PC-3 (cell line): ENCODE measurements at regions not wholly inside any gene's neighbourhood (a gene's known extent, or its start where the extent isn't known, plus 50 kb on each side); places are given as distances from the start of the nearest gene placed in this dataset.

Experiments
- ATAC-seq: fragments of 200-7000 bp; cut with Tn5 transposase; 2 replicates; pipeline ENCODE4 v1.9.1; 2020; ENCODE audit warnings: mild to moderate bottlenecking, moderate library complexity
- BruUV-seq: library from RNA; stranded (reverse); fragments of 400-500 nt; replicated peaks from 2 replicates; lab custom pipeline; 2021; lab: Mats Ljungman, UMichigan
- CTCF ChIA-PET: fragments of 300-600 bp; sonication (Branson Sonifier 250); formaldehyde crosslinking; loops from one replicate; lab custom pipeline; 2022; ENCODE audit warnings: antibody characterized with exemption; lab: Charles Lee
- POLR2A ChIA-PET: fragments of 300-600 bp; sonication (Branson Sonifier 250); formaldehyde crosslinking; loops from one replicate; lab custom pipeline; 2022; ENCODE audit warnings: antibody characterized with exemption; ENCODE audit not compliant: unreplicated experiment; lab: Charles Lee
- DNase-seq: peaks from one replicate; pipeline ENCODE4 v3.0.0-alpha.2; 2015
- H2AFZ ChIP-seq: fragments of 300-600 bp; sonication (generic); 2 replicates; pipeline ENCODE4 v1.6.0; 2016; ENCODE audit warnings: antibody characterized with exemption, low read length
- H3F3A ChIP-seq: fragments of 300-600 bp; sonication (generic); one replicate; pipeline ENCODE4 v1.6.0; 2017; ENCODE audit warnings: antibody characterized with exemption, low read length, control low read depth, mild to moderate bottlenecking; ENCODE audit not compliant: unreplicated experiment
- H3K27ac ChIP-seq: fragments of 300-600 bp; sonication (generic); 2 replicates; pipeline ENCODE4 v1.5.1; 2016; ENCODE audit warnings: mild to moderate bottlenecking, low read length
- H3K27me3 ChIP-seq: fragments of 300-600 bp; sonication (generic); 2 replicates; pipeline ENCODE4 v1.6.1; 2016; ENCODE audit warnings: low read length, mixed read lengths
- H3K36me3 ChIP-seq: fragments of 300-600 bp; sonication (generic); 2 replicates; pipeline ENCODE4 v1.6.1; 2016; ENCODE audit warnings: low read depth, mixed run types, low read length, mixed read lengths
- H3K4me1 ChIP-seq: fragments of 300-600 bp; sonication (generic); 2 replicates; pipeline ENCODE4 v1.5.1; 2016; ENCODE audit warnings: low read length; ENCODE audit not compliant: insufficient read depth
- H3K4me2 ChIP-seq: fragments of 300-600 bp; sonication (generic); 2 replicates; pipeline ENCODE4 v1.6.0; 2016; ENCODE audit warnings: low read length
- H3K4me3 ChIP-seq: fragments of 300-600 bp; sonication (generic); 2 replicates; pipeline ENCODE4 v1.5.1; 2016; ENCODE audit warnings: mild to moderate bottlenecking, low read length, mixed read lengths
- H3K79me2 ChIP-seq: fragments of 300-600 bp; sonication (generic); 2 replicates; pipeline ENCODE4 v1.6.1; 2017; ENCODE audit warnings: low read length, mixed read lengths
- H3K9ac ChIP-seq: fragments of 300-600 bp; sonication (generic); 2 replicates; pipeline ENCODE4 v1.6.0; 2016; ENCODE audit warnings: mild to moderate bottlenecking, low read length
- H3K9me2 ChIP-seq: fragments of 300-600 bp; sonication (generic); replicated peaks from 2 replicates; pipeline ENCODE4 v1.6.1; 2016; ENCODE audit warnings: mixed run types, low read length, mixed read lengths
- H3K9me3 ChIP-seq: fragments of 300-600 bp; sonication (generic); 2 replicates; pipeline ENCODE4 v1.6.1; 2016; ENCODE audit warnings: low read length, mixed read lengths
- H4K20me1 ChIP-seq: fragments of 300-600 bp; sonication (generic); 2 replicates; pipeline ENCODE4 v1.6.1; 2016; ENCODE audit warnings: low read length, mixed read lengths
- EZH2 ChIP-seq: fragments of 300-600 bp; sonication (generic); IDR thresholded peaks from one replicate; pipeline ENCODE4 v1.6.1; 2017; ENCODE audit warnings: antibody characterized with exemption, mild to moderate bottlenecking, low read length; ENCODE audit not compliant: unreplicated experiment
- EZH2phosphoT487 ChIP-seq: fragments of 300-600 bp; sonication (generic); IDR thresholded peaks from 2 replicates; pipeline ENCODE4 v1.6.1; 2018; ENCODE audit warnings: mild to moderate bottlenecking, antibody characterized with exemption, low read length, borderline replicate concordance
- intact Hi-C: fragments of 100-400 bp; cut with micrococcal nuclease; formaldehyde crosslinking; loops from 2 replicates; pipeline ENCODE4 v1.9.0; 2023
- TF ChIP-seq, protein P1 (sequence below): fragments of 300-600 bp; sonication (generic); conservative IDR thresholded peaks from 2 replicates; pipeline ENCODE4 v1.5.1; 2017; ENCODE audit warnings: antibody characterized with exemption, low read depth, mild to moderate bottlenecking, low read length

DNA sequence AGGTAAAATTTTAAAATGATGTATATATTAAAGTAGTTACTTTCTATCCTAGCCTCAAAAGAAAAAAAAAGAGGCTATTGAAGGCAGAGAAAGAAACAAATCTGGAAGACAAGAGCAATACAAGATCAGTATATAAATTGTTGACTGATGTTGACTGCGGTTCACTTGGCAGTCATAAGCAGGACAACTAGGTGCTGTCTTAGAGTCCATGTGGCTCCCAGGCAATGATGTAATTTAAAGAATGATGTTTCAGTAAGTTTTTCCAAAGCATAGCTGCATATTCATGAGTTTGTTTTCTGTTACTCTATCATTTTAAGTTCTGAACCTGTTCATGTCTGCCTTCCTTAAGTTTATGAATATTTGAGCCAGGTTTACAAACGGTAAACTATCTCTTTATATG is 630.2 kb downstream of the FAT4 start:
- no peak overlapping the region for H3K4me2 ChIP-seq
- no peak overlapping the region for H3K27ac ChIP-seq
- no peak for ATAC-seq
- no peak overlapping the region for H3K9ac ChIP-seq
- H3K4me3 ChIP-seq, result no peak overlapping the region
- no peaks in the 10 kb centered on the region for H4K20me1 ChIP-seq
- no peaks in the 10 kb centered on the region for H3K9me2 ChIP-seq
- POLR2A ChIA-PET, result no interaction called here
- CTCF ChIA-PET, result no interaction called here
- H3K36me3 ChIP-seq, result no peaks in the 10 kb centered on the region
- TF ChIP-seq EZH2, result no peak
- no peak for TF ChIP-seq EZH2phosphoT487
- TF ChIP-seq, protein P1, sequence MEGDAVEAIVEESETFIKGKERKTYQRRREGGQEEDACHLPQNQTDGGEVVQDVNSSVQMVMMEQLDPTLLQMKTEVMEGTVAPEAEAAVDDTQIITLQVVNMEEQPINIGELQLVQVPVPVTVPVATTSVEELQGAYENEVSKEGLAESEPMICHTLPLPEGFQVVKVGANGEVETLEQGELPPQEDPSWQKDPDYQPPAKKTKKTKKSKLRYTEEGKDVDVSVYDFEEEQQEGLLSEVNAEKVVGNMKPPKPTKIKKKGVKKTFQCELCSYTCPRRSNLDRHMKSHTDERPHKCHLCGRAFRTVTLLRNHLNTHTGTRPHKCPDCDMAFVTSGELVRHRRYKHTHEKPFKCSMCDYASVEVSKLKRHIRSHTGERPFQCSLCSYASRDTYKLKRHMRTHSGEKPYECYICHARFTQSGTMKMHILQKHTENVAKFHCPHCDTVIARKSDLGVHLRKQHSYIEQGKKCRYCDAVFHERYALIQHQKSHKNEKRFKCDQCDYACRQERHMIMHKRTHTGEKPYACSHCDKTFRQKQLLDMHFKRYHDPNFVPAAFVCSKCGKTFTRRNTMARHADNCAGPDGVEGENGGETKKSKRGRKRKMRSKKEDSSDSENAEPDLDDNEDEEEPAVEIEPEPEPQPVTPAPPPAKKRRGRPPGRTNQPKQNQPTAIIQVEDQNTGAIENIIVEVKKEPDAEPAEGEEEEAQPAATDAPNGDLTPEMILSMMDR, result no peak
- no peaks in the 10 kb centered on the region for H3F3A ChIP-seq
- no peaks in the 10 kb centered on the region for H3K9me3 ChIP-seq
- intact Hi-C loops, result no loop called here
- H2AFZ ChIP-seq, result no peak overlapping the region
- no peaks in the 10 kb centered on the region for H3K79me2 ChIP-seq
- no peaks in the 10 kb centered on the region for H3K4me1 ChIP-seq
- no peak for DNase-seq
- BruUV-seq, result no TSS peak
- H3K27me3 ChIP-seq, result no peaks in the 10 kb centered on the region

DNA sequence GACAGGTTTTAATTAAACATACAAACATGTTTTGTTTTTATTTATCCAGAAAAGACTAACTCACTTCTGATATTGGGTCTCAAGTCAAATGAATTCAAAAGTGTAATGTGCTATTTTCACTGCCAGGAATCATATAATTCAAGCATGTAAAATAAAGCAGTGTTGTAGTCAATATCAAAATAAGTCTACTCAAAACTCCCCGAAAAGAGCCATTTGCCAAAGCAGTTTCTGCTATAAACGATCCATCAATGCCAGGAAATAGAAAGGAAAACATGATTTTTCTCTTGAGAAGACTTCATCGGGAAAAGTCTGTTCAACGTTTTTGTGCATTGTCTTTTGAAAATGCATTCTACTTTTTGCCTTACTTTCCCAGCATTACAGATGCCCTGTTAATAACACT is 633.3 kb downstream of the FAT4 start:
- Histone ChIP-seq H3F3A (no peaks in the 10 kb centered on the region), H3K4me1 (no peaks in the 10 kb centered on the region), H3K4me3 (no peak overlapping the region), H3K36me3 (no peaks in the 10 kb centered on the region), H3K27me3 (no peaks in the 10 kb centered on the region), H3K79me2 (no peaks in the 10 kb centered on the region), H3K9me2 (no peaks in the 10 kb centered on the region), H2AFZ (no peak overlapping the region), H3K4me2 (no peak overlapping the region), H4K20me1 (no peaks in the 10 kb centered on the region), H3K9me3 (no peaks in the 10 kb centered on the region), H3K27ac (no peak overlapping the region), H3K9ac (no peak overlapping the region)
- POLR2A ChIA-PET, result no interaction called here
- no TSS peak for BruUV-seq
- CTCF ChIA-PET, result no interaction called here
- intact Hi-C loops, result no loop called here
- TF ChIP-seq, protein P1, result no peak
- TF ChIP-seq EZH2phosphoT487 (no peak), EZH2 (no peak)
- no peak for ATAC-seq
- no peak for DNase-seq

DNA sequence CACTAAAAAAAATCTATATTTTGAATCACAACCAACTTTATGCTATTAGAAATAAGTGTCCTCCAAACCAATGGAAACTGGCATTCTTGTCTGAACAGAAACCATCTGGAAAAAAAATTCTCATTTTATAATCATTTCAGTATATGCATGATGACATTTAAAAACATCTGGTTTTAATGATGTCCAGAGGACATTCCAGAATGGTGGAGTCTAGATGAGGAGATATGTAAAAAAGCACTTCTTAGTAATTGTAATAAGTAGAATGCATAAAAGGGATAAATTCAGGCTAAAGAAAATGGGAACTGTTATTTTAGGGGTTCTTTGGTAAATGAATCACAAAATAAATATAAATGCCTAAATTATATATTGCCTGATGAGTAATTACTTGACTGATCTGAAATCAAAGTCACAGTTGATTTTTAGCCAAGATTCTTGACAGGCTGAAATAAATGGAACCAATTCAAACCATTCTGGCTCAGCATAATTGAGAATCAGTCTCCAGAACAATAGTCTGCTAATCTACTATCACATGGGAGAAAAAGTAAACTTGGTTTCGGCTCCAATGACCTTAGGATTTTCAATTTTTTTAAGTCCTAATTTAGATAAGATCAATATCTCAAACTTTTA is 636.6 kb downstream of the FAT4 start:
- no TSS peak for BruUV-seq
- CTCF ChIA-PET, result no interaction called here
- Histone ChIP-seq H3K4me1 (no peaks in the 10 kb centered on the region), H3K9ac (no peak overlapping the region), H3K36me3 (no peaks in the 10 kb centered on the region), H3K4me2 (no peak overlapping the region), H3K9me3 (no peaks in the 10 kb centered on the region), H3F3A (no peaks in the 10 kb centered on the region), H3K79me2 (no peaks in the 10 kb centered on the region), H3K9me2 (no peaks in the 10 kb centered on the region), H3K27me3 (no peaks in the 10 kb centered on the region), H4K20me1 (no peaks in the 10 kb centered on the region), H3K4me3 (no peak overlapping the region), H3K27ac (no peak overlapping the region), H2AFZ (no peak overlapping the region)
- ATAC-seq, result no peak
- no peak for DNase-seq
- TF ChIP-seq, protein P1, result no peak
- TF ChIP-seq EZH2 (no peak), EZH2phosphoT487 (no peak)
- intact Hi-C loops, result no loop called here
- POLR2A ChIA-PET, result no interaction called here
